ENCODE measurements at regions not wholly inside any gene's neighbourhood (a gene's known extent, or its start where the extent isn't known, plus 50 kb on each side); places are given as distances from the start of the nearest gene placed in this dataset.
A peak's percentile ranks its signal among the peaks of the same experiment; 100 is the strongest.

DNA sequence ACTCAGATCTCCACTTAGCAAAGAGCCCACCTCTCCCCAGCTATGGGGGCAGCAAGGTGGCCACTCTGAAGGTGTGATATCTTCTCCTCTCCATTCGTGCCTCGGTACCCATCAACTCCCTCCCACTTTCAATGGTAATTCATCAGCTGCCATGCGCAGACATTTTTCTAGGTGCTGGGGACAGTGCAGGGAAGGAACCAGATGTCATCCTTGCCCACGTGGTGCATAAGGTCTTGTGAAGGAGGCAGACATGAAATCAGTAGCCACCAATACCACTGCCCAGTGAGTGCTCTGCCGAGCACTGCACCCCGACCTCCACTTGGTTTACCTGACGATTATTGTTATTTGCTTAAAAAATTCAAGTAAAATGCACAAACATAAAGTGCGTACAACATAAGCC, 76.3 kb upstream of the CSF3R start:
- DNase-seq: peak; percentile 11
- Histone ChIP-seq H3K27me3 (ENCODE audit: low read depth) (peaks cover 16% of the 10 kb centered on the region), H3K4me3 (no peak overlapping the region), H3K27ac (no peak overlapping the region), H3K36me3 (no peaks in the 10 kb centered on the region), H3K9me3 (no peaks in the 10 kb centered on the region), H3K4me1 (no peaks in the 10 kb centered on the region)
- ATAC-seq: no peak
- TF ChIP-seq, protein P1, sequence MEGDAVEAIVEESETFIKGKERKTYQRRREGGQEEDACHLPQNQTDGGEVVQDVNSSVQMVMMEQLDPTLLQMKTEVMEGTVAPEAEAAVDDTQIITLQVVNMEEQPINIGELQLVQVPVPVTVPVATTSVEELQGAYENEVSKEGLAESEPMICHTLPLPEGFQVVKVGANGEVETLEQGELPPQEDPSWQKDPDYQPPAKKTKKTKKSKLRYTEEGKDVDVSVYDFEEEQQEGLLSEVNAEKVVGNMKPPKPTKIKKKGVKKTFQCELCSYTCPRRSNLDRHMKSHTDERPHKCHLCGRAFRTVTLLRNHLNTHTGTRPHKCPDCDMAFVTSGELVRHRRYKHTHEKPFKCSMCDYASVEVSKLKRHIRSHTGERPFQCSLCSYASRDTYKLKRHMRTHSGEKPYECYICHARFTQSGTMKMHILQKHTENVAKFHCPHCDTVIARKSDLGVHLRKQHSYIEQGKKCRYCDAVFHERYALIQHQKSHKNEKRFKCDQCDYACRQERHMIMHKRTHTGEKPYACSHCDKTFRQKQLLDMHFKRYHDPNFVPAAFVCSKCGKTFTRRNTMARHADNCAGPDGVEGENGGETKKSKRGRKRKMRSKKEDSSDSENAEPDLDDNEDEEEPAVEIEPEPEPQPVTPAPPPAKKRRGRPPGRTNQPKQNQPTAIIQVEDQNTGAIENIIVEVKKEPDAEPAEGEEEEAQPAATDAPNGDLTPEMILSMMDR (IDR thresholded peaks at IDR 0.05): no peak
- intact Hi-C loops (cut with DNase I): no loop called here

DNA sequence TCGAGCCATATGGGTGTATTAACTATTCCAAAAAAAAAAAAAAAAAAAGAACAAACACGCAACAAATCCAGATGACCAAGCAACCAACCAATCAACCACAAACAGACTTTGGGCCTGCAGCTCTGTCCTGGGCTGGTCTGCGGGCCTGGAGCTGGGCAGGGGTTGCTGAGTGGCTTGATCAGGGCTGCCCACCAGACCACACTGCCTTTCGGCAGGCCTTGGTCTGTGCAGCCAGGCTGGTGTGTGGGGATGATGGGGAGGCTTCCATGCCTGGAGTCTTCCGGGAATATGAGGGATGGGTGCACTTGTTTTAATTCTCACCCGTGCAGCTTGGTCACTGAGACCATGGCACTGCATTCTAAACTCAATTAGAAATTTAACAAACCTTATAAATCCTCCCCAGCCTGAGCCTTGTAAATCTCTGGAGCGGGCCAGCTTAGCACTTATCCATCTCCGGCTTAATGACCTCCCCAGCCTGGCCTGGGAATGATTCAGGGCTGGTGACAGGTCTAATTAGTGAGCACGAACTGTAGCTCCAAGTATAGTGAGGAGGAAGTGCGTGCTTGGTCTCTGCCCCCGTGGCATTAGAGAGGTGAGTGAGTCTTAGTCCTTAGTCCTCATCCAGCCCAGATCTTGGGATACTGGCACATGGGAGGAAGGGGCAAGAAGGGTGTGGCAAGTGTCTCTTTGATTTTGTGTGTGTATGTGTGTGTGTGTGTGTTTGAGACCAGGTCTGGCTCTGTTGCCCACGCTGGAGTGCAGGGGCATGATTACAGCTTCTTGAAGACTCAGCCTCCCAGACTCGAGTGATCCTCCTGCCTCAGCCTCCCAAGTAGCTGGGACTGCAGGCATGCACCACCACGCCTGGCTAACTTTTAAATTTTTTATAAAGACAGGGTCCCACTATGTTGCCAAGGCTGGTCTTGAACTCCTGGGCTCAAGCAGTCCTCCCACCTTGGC, 74.6 kb upstream of the CSF3R start:
- H3K36me3 ChIP-seq: no peaks in the 10 kb centered on the region
- peaks cover 31% of the 10 kb centered on the region for H3K27me3 ChIP-seq (ENCODE audit: low read depth)
- no peaks in the 10 kb centered on the region for H3K9me3 ChIP-seq
- TF ChIP-seq, protein P1 (IDR thresholded peaks at IDR 0.05): no peak
- ATAC-seq: no peak
- peak; percentile 21 for DNase-seq
- no peaks in the 10 kb centered on the region for H3K4me1 ChIP-seq
- H3K4me3 ChIP-seq: no peak overlapping the region
- intact Hi-C loops (cut with DNase I): no loop called here
- no peak overlapping the region for H3K27ac ChIP-seq

DNA sequence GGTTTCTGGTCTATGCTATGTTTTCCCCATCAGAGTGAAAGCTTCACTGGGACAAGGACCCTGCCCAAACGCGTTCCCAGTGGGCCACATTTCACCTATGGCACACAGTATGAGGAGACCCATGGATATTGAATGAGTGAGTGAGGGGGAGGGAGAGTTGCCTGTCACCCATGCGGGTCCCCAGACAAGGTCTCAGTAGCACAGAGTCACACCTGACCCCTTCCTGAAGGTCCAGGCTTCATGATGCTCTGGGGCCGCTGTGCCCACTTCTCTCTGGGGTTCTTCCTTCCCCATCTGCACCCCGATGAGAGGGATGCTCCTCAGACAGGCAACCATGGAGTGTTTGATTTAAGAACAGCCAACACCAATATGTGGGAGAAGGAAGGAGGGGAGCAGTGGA, 72.3 kb upstream of the CSF3R start:
- ATAC-seq (no peak), DNase-seq (peak; percentile 12)
- Histone ChIP-seq H3K27me3 (ENCODE audit: low read depth) (peaks cover 43% of the 10 kb centered on the region), H3K4me1 (no peaks in the 10 kb centered on the region), H3K9me3 (no peaks in the 10 kb centered on the region), H3K36me3 (no peaks in the 10 kb centered on the region), H3K27ac (no peak overlapping the region), H3K4me3 (no peak overlapping the region)
- intact Hi-C loops (cut with DNase I): no loop called here
- TF ChIP-seq, protein P1 (IDR thresholded peaks at IDR 0.05): no peak

DNA sequence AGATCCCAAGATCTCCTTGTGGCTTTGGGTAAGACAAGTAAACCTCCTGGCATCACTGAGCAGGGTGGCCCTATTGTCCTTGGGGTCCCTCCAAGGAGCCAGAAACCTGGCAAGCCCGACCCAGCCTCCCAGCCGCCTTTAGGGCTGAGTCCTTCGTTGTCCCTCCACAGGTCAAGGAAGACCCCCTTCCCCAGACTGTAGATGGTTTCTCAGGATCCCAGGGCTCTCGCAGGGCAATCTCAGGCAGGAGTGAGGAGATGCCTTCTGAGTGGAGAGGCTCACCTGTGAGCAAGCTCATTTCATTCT, 71.6 kb upstream of the CSF3R start:
- H3K27me3 ChIP-seq (ENCODE audit: low read depth): peaks cover 43% of the 10 kb centered on the region
- no peaks in the 10 kb centered on the region for H3K4me1 ChIP-seq
- H3K36me3 ChIP-seq: no peaks in the 10 kb centered on the region
- no peaks in the 10 kb centered on the region for H3K9me3 ChIP-seq
- ATAC-seq: no peak
- TF ChIP-seq, protein P1 (IDR thresholded peaks at IDR 0.05): no peak
- DNase-seq: peak; percentile 27
- no peak overlapping the region for H3K4me3 ChIP-seq
- intact Hi-C loops (cut with DNase I): no loop called here
- no peak overlapping the region for H3K27ac ChIP-seq

DNA sequence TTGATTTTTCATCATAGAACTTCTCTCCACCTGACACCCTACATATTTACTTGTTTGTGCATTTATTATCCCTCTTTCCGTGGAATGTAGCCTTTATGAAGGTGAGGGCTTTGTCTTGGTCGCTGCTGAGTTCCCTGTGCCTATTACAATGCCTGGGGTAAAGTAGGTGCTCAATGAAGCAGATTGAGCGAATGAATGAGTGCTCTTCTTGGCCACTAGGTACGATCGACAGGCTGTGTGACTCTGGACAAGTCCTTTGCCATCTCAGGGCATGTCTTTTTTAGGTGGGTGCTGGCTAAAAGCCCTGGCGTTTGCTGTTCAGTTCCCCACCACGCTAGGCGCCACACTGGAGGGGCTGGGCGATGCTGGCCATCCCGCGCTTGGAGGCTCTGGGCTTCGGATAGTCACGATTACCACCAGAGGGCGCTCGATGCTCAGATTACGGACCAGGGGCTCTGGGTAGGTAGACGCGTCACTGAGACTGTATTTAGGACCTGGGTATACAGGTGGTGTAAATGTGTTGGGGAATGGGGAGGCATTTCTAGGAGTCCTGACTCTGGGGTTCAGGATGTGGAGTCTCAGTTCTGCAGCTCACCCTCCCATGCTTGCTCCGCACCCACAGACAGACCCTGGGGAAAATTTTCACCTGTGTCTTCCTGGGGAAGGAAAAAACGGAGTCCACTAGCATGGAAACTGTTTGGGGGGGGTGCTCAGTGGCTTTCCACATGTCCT, 71.0 kb upstream of the CSF3R start:
- Histone ChIP-seq H3K9me3 (no peaks in the 10 kb centered on the region), H3K4me1 (no peaks in the 10 kb centered on the region), H3K4me3 (no peak overlapping the region), H3K36me3 (no peaks in the 10 kb centered on the region), H3K27ac (no peak overlapping the region), H3K27me3 (ENCODE audit: low read depth) (peaks cover 43% of the 10 kb centered on the region)
- DNase-seq: peak; percentile 79
- TF ChIP-seq, protein P1 (IDR thresholded peaks at IDR 0.05): peak; percentile 68
- intact Hi-C loops (cut with DNase I): no loop called here
- peak; percentile 80 to 83 for ATAC-seq

Data from lower lobe of right lung (tissue), 2 donors.